HEK293T (cell line): ENCODE measurements at regions not wholly inside any gene's neighbourhood (a gene's known extent, or its start where the extent isn't known, plus 50 kb on each side); places are given as distances from the start of the nearest gene placed in this dataset.

Source experiments
- BHLHE40 ChIP-seq: fragments of 450-650 bp; IDR thresholded peaks from 2 replicates; pipeline ENCODE4 v1.6.1; 2016; ENCODE audit warnings: mild to moderate bottlenecking, moderate library complexity, borderline replicate concordance
- CTBP1 ChIP-seq: fragments of 450-650 bp; IDR thresholded peaks from 2 replicates; pipeline ENCODE4 v1.6.1; 2016; ENCODE audit warnings: borderline replicate concordance
- ELF4 ChIP-seq: fragments of 450-650 bp; IDR thresholded peaks from 2 replicates; pipeline ENCODE4 v1.6.1; 2017; ENCODE audit warnings: antibody characterized with exemption
- FOXA1 ChIP-seq: fragments of 450-650 bp; IDR thresholded peaks from 2 replicates; pipeline ENCODE4 v1.6.1; 2016; ENCODE audit warnings: mild to moderate bottlenecking
- FOXK2 ChIP-seq: fragments of 450-650 bp; IDR thresholded peaks from 2 replicates; pipeline ENCODE4 v1.6.1; 2016; ENCODE audit warnings: mild to moderate bottlenecking
- FOXM1 ChIP-seq: fragments of 450-650 bp; IDR thresholded peaks from 2 replicates; pipeline ENCODE4 v1.6.1; 2017; ENCODE audit warnings: mild to moderate bottlenecking, borderline replicate concordance
- HDGF ChIP-seq: fragments of 450-650 bp; IDR thresholded peaks from 2 replicates; pipeline ENCODE4 v1.6.1; 2017; ENCODE audit warnings: antibody characterized with exemption, borderline replicate concordance
- PKNOX1 ChIP-seq: fragments of 450-650 bp; IDR thresholded peaks from 2 replicates; pipeline ENCODE4 v1.6.1; 2016
- SP1 ChIP-seq: fragments of 450-650 bp; IDR thresholded peaks from 2 replicates; pipeline ENCODE4 v1.6.1; 2017
- ZNF384 ChIP-seq: fragments of 450-650 bp; IDR thresholded peaks from 2 replicates; pipeline ENCODE4 v1.6.1; 2016

- TF ChIP-seq SP1 (no peak), BHLHE40 (no peak), ZNF384 (no peak), FOXM1 (no peak), HDGF (no peak), PKNOX1 (no peak), FOXK2 (no peak), FOXA1 (no peak), ELF4 (no peak), CTBP1 (no peak)
Observed at GRCh38 chr15:46177219-46177618, 542.4 kb downstream of the SQOR start.
